Inferior parietal cortex (tissue), 1 donor: ENCODE measurements at regions not wholly inside any gene's neighbourhood (a gene's known extent, or its start where the extent isn't known, plus 50 kb on each side); places are given as distances from the start of the nearest gene placed in this dataset.

Experiments used
- DNase-seq: peaks from one replicate; pipeline ENCODE4 v3.0.0-alpha.2; 2016; ENCODE audit errors: extremely low spot score

DNA sequence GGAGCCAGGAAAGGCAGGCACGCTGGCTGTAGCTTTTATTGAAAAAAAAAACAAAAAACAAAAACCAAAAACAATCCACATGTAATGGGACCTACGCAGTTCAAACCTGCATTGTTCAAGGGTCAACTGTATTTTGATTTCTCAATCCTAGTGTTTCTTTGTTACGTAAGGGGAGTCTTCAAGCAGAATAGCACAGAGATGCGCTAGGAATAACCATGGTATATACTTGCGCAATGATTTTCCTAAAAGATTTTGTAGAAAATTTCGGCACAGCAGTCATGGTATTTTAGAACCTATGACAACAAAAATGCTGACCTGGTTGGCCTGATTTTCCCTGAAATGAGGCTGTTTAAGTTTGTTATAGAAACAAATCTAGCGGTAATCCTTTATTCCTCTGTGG lies 1110.5 kb upstream of the WWC1 start:
- no peak for DNase-seq

- DNase-seq = no peak
These were observed 1085.6 kb upstream of the WWC1 start for GRCh38 chr5:167205881-167206280.

GRCh38 chr5:167207081-167207480 lies 1084.4 kb upstream of the WWC1 start:
- no peak for DNase-seq

DNA sequence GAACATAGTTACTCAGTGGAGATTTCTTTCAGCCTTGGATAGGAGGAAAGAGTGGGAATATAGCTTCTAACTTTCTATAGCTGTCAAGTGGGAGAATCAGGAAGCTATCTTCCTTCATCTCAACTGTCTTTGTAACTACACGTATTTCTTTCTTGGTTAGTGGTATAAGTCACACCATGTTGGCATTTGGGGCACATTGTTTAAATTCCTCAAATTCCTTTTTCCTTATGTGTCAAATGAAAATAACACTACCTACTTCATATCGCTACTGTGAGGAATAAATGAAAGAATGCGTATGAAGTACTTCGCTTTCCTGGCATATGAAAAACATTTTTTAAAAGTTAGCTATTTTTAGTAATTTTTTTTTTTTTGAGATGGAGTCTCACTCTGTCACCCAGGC lies 1082.5 kb upstream of the WWC1 start:
- DNase-seq = no peak

DNA sequence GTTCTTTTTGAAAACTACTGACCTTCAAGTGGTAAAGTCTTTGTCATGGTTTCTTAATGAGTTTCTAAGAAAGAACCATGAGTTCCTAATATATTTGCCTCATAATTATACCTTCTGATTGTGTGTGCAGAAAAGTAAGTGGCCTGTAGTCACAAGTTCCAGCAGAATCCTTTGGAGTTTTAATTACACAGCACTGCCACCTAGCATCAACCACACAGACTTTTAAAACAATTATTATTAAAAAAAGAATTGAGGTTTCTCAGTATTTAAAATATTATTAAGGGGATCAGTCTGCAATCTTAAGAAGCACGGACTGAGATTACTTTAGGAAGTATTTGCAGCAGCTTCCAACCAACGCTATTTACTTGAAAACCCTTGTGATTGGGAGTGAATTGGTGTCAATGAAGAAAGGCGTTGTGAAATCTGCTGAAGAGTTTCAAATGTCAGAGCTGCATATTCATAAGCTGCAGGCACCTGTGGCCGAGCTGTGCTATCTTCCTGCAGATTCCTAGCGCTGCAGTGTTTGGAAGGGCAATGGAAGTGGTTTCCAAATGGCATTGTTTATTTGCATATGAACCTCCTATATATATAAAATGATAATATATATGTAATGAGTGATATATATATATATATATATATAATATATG lies 1074.2 kb upstream of the WWC1 start:
- DNase-seq = no peak

DNA sequence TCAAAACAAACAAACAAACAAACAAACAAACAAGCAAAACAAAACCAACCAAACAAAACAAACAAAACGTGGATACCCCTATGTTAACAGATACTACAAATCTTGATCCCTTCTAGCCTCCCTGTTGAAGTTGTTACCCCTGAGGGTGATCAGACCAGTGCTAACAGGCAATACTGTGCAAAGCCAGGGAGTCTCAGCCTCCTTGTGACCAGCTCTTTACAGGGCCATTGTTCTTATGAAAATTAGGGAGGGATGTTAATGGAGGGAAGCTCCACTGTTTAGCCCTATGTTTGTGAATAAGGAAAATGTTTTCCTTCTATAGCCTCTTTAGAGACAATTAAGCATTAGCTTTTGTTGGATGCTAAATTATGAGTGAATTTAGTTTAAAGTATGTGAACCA lies 1072.1 kb upstream of the WWC1 start:
- no peak for DNase-seq

GRCh38 chr5:167226386-167226785 lies 1065.1 kb upstream of the WWC1 start:
- DNase-seq = no peak

GRCh38 chr5:167228134-167228533 lies 1063.3 kb upstream of the WWC1 start:
- DNase-seq = no peak

DNA sequence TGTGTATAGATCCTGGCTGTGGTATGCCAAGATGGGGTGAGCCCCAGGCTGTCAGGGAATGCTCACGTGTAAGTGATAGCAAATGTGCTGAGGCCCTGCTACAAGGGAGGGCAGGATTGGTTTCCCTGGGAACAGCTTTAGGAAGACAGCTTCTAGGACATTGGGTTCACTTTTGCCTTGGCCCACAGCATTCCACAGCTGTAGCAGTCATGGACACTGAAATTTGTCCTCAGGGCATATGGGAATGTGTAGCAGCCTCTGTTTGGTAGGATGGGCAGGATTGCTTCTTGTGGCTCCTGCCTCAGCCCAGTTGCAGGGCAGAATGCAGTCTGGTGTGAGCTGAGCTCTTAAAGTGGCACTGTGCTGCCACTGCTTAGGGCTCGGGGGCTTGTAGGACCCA lies 1061.7 kb upstream of the WWC1 start:
- DNase-seq = no peak

GRCh38 chr5:167230414-167230813 lies 1061.0 kb upstream of the WWC1 start:
- DNase-seq = no peak

GRCh38 chr5:167232675-167233311 lies 1058.7 kb upstream of the WWC1 start:
- DNase-seq = no peak

DNA sequence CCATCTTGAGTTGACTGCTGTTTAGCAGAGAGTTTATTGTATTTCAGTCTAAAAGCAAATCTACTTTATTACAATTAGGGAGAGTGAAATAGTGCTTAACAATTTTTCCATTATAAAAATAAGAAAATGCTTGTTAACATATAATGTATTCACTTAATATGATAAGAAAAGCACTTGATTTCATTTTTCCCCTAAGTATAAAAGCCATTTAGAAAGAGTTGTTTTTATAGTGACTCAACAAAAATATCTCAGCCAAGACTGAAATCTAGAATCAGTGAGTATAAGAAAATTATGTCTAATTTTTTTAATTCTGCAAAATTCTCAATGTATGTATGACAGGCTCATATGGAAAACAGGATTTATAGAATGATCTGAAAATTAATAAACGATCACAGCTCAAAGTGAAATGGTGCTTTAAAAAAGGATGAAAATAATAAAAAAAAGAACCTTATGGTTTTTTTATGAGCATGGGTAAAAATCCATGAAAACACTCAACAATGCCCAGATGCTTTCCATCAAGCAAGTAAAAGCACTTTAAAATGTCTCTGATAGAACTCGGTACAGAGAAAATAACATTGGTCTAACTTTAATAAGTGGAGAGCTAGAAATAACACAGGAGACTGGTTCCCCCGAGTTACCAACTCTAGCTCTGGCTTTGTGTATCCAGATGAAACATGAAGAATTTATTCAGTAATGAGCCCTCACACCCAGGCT lies 1057.8 kb upstream of the WWC1 start:
- DNase-seq = no peak

- DNase-seq = no peak
These were observed 1049.9 kb upstream of the WWC1 start for GRCh38 chr5:167241436-167242067.

GRCh38 chr5:167242701-167243100 lies 1048.7 kb upstream of the WWC1 start:
- DNase-seq = no peak

- no peak for DNase-seq
These were observed 1048.0 kb upstream of the WWC1 start for GRCh38 chr5:167243463-167243862.

- DNase-seq = no peak
These were observed 1046.9 kb upstream of the WWC1 start for GRCh38 chr5:167244583-167244982.

DNA sequence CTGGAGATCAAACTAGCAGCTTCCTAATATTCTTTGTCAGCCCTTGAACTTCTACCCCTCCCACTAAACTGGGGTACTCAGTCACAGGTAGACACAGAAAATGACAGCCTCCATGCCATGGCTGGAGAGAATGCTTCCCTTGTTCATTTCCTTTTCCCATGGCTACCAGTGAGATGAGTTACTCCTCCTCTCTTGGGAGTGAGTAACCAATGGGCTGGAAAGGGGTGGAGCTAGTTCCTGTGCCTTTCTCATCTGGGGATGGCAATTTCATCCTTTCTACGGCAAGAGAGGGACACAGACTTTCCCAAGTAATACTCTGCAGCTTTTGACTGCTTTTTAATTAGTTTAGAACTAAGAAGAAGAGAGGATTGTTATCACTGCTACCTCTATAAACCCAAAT lies 1045.6 kb upstream of the WWC1 start:
- no peak for DNase-seq

DNA sequence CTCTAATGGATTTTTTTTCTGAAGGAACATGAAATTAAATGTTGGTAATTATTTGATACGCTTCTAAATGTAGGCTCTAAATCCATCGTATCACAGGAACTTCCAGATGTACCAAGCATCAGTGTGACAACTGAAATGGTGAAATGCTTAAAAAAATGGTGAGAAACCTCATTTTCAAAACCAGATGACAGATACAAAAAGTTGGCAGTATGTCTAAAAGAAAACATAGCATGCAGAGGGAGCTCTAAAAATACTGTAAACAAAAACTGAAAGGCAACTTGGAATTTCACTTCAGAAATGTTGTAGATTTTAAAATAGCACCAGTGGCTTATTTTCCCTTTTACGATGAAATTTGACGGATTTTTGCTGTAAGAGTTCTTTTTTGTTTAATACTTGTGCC lies 1043.6 kb upstream of the WWC1 start:
- no peak for DNase-seq

DNA sequence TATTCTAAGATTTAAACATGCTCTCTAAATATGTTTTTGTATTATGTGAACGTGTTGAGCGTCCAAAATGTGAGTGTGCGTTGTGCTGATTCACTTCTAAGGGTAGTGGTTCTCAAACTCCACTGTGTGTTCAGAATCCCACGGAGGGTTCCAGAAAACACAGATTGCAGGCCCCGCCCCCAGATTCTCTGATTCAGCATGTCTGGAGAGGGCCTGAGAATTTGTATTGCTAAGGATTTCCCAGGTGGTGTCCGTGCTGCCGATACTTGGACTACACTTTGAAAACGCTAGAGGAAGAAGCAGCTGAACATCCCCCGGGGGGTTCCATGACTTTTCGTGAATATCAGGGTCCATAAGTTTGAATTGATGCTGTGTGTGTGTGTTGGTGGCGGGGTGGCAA lies 1043.2 kb upstream of the WWC1 start:
- DNase-seq = no peak

- no peak for DNase-seq
These were observed 1040.4 kb upstream of the WWC1 start for GRCh38 chr5:167250996-167251395.

DNA sequence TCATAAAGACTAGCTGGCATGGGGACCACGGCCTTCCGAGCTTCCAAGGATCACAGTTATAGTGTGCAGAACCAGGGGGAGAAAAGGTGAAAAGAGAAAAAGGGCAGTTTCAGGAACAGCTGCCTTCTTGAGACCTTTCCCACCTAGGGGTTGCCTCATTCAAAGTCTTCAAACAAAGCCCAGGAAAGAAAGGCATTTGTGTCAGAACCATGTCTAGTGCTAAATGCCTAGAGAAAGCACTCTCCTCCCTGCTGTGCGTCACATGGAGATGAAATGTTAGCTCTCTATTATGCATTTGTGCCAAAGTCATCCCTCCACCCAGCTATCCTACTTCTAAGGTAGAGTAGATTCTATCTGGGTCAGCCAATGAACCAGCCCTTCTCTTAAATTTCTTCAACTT lies 1037.3 kb upstream of the WWC1 start:
- DNase-seq = no peak

- DNase-seq = no peak
These were observed 1035.5 kb upstream of the WWC1 start for GRCh38 chr5:167255926-167256325.

DNA sequence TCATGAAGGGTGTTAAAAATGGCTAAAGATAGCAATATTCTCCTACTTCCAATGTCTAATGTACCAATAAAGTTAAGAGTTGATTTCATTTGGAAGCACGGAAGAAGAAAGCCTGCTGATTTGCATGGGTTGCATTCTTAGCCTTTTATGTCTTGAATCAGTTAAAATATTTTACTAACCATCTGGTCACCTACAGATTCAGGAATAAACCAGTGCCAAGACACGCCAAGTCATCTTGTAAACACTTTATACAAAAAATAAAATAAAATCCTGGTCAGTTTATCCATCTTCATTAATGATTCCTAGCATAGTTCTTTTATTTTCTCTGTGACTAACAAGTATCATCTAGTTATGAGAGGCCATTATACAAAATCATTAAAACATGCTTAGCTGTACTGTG lies 1031.6 kb upstream of the WWC1 start:
- DNase-seq = no peak
